GM19438 (cell line): ENCODE measurements at regions not wholly inside any gene's neighbourhood (a gene's known extent, or its start where the extent isn't known, plus 50 kb on each side); places are given as distances from the start of the nearest gene placed in this dataset.

Experiments used
- ATAC-seq: cut with Tn5 transposase; IDR thresholded peaks from one replicate; pipeline ENCODE4 v1.9.1; 2021; ENCODE audit warnings: low read depth; ENCODE audit not compliant: unreplicated experiment

- no peak for ATAC-seq
These were observed 214.3 kb downstream of the KIF26A start for GRCh38 chr14:104352493-104353220.

GRCh38 chr14:104353221-104353920 is 215.0 kb downstream of the KIF26A start:
- no peak for ATAC-seq

- ATAC-seq = no peak
These were observed 215.7 kb downstream of the KIF26A start for GRCh38 chr14:104353921-104354701.

GRCh38 chr14:104355101-104356019 is 217.0 kb downstream of the KIF26A start:
- ATAC-seq = no peak

- ATAC-seq = no peak
These were observed 217.8 kb downstream of the KIF26A start for GRCh38 chr14:104356020-104356737.

- no peak for ATAC-seq
These were observed 218.6 kb downstream of the KIF26A start for GRCh38 chr14:104356738-104357688.

GRCh38 chr14:104357689-104358527 is 219.5 kb downstream of the KIF26A start:
- ATAC-seq = no peak

- ATAC-seq = no peak
These were observed 220.3 kb downstream of the KIF26A start for GRCh38 chr14:104358528-104359300.

GRCh38 chr14:104359301-104359968 is 220.1 kb upstream of the C14orf180 start:
- no peak for ATAC-seq

- no peak for ATAC-seq
These were observed 219.6 kb upstream of the C14orf180 start for GRCh38 chr14:104359969-104360442.

GRCh38 chr14:104360501-104360900 is 219.1 kb upstream of the C14orf180 start:
- ATAC-seq = no peak

GRCh38 chr14:104361101-104361591 is 218.4 kb upstream of the C14orf180 start:
- no peak for ATAC-seq

GRCh38 chr14:104361921-104362681 is 217.5 kb upstream of the C14orf180 start:
- no peak for ATAC-seq

GRCh38 chr14:104362761-104363605 is 216.6 kb upstream of the C14orf180 start:
- no peak for ATAC-seq
